Endothelial cell of umbilical vein (primary cell): ENCODE measurements at regions not wholly inside any gene's neighbourhood (a gene's known extent, or its start where the extent isn't known, plus 50 kb on each side); places are given as distances from the start of the nearest gene placed in this dataset.

ENCODE experiments used
- BruUV-seq: library from RNA; stranded (reverse); fragments of 400-500 nt; replicated peaks from 2 replicates; lab custom pipeline; 2021; lab: Mats Ljungman, UMichigan
- CTCF ChIA-PET: fragments of 300-600, 350-600 bp; sonication (Branson Sonifier 250); formaldehyde crosslinking; loops from one replicate; lab custom pipeline; 2021; ENCODE audit warnings: antibody characterized with exemption, inconsistent platforms; lab: Charles Lee
- POLR2A ChIA-PET: fragments of 300-600, 350-600 bp; sonication (Branson Sonifier 250); formaldehyde crosslinking; loops from one replicate; lab custom pipeline; 2021; ENCODE audit warnings: antibody characterized with exemption, inconsistent platforms; lab: Charles Lee
- DNase-seq: peaks from one replicate; pipeline ENCODE4 v3.0.0-alpha.2; 2011; ENCODE audit warnings: low read depth, low spot score
- FAIRE-seq: peaks from 2 replicates; lab custom pipeline; 2011; peaks lifted over from hg19 to GRCh38; lab: Jason Lieb, UNC
- H2AFZ ChIP-seq: 2 replicates; pipeline ENCODE4 v1.6.0; 2012; ENCODE audit warnings: low read depth, low read length, control low read depth, inconsistent platforms
- H3K27ac ChIP-seq: 2 replicates; pipeline ENCODE4 v1.5.1; 2011; ENCODE audit warnings: low read depth, mild to moderate bottlenecking, control low read depth, low read length, moderate library complexity; ENCODE audit not compliant: insufficient read depth
- H3K27me3 ChIP-seq, 2 experiments: 2 replicates each; pipeline versions ENCODE4 v1.6.0 to v1.6.1; 2011; ENCODE audit warnings: low read length in 2 of 2, mixed read lengths in 1 of 2; ENCODE audit not compliant: control insufficient read depth in 2 of 2, insufficient read depth in 2 of 2
- H3K36me3 ChIP-seq, 2 experiments: 2 replicates in 1 of 2; 3 replicates in 1 of 2; pipeline ENCODE4 v1.5.1; 2011; ENCODE audit warnings: low read length in 2 of 2, mild to moderate bottlenecking in 1 of 2, moderate library complexity in 1 of 2; ENCODE audit not compliant: control insufficient read depth in 2 of 2, insufficient read depth in 2 of 2; ENCODE audit errors: extremely low read depth in 1 of 2
- H3K4me1 ChIP-seq: 3 replicates; pipeline ENCODE4 v1.5.1; 2011; ENCODE audit warnings: mild to moderate bottlenecking, low read length; ENCODE audit not compliant: control insufficient read depth, insufficient read depth; ENCODE audit errors: extremely low read depth
- H3K4me2 ChIP-seq: 2 replicates; pipeline ENCODE4 v1.6.1; 2011; ENCODE audit warnings: low read length, control low read depth, mixed read lengths; ENCODE audit not compliant: insufficient read depth
- H3K4me3 ChIP-seq, 3 experiments: fragments of 200-600 bp in 1 of 3; sonication (generic), shearing (Covaris generic) in 1 of 3; replicated peaks in 1 of 3; 2 replicates each; pipeline ENCODE4 v1.5.1; 2011 to 2016; ENCODE audit warnings: control low read depth in 3 of 3, low read length in 3 of 3, mild to moderate bottlenecking in 2 of 3, inconsistent platforms in 1 of 3, low read depth in 1 of 3, moderate library complexity in 1 of 3; ENCODE audit not compliant: insufficient read depth in 1 of 3
- H3K79me2 ChIP-seq: 2 replicates; pipeline ENCODE4 v1.6.0; 2012; ENCODE audit warnings: low read length, inconsistent platforms; ENCODE audit not compliant: control insufficient read depth, insufficient read depth
- H3K9ac ChIP-seq: replicated peaks from 2 replicates; pipeline ENCODE3; 2011; ENCODE audit warnings: low read length, control low read depth; ENCODE audit not compliant: insufficient read depth; ENCODE audit errors: extremely low read depth
- H3K9me1 ChIP-seq: replicated peaks from 3 replicates; pipeline ENCODE4 v1.6.0; 2011; ENCODE audit warnings: mild to moderate bottlenecking, low read length; ENCODE audit not compliant: control insufficient read depth, insufficient read depth; ENCODE audit errors: extremely low read depth
- H3K9me3 ChIP-seq: replicated peaks from 2 replicates; pipeline ENCODE4 v1.5.1; 2012; ENCODE audit warnings: low read length, inconsistent platforms; ENCODE audit not compliant: control insufficient read depth, insufficient read depth
- H4K20me1 ChIP-seq: replicated peaks from 2 replicates; pipeline ENCODE3; 2011; ENCODE audit warnings: mild to moderate bottlenecking, low read length; ENCODE audit not compliant: control insufficient read depth, insufficient read depth; ENCODE audit errors: extremely low read depth
- CTCF ChIP-seq, 2 donors: IDR thresholded peaks; 1 replicate in 1 of 2; 2 replicates in 1 of 2; pipeline ENCODE4 v1.5.1; 2011; ENCODE audit warnings: low read length in 2 of 2, mild to moderate bottlenecking in 2 of 2, moderate library complexity in 2 of 2, control low read depth in 1 of 2, inconsistent platforms in 1 of 2, low read depth in 1 of 2; ENCODE audit not compliant: insufficient read depth in 1 of 2; ENCODE audit errors: extremely low read depth in 1 of 2
- EZH2 ChIP-seq: IDR thresholded peaks from 2 replicates; pipeline ENCODE4 v1.6.1; 2012; ENCODE audit warnings: borderline replicate concordance, low read depth, mild to moderate bottlenecking, moderate library complexity, low read length, inconsistent platforms; ENCODE audit not compliant: severe bottlenecking
- FOS ChIP-seq: IDR thresholded peaks from 2 replicates; pipeline ENCODE4 v1.6.1; 2011; ENCODE audit warnings: mild to moderate bottlenecking, low read length, moderate library complexity, borderline replicate concordance; ENCODE audit not compliant: insufficient read depth
- GATA2 ChIP-seq: IDR thresholded peaks from 2 replicates; pipeline ENCODE4 v1.7.0; 2011; ENCODE audit warnings: low read depth, mild to moderate bottlenecking, moderate library complexity, mixed read lengths, low read length; ENCODE audit not compliant: insufficient read length, insufficient read depth
- JUN ChIP-seq: IDR thresholded peaks from 2 replicates; pipeline ENCODE4 v1.6.1; 2011; ENCODE audit warnings: borderline replicate concordance, low read depth; ENCODE audit not compliant: insufficient read length, insufficient read depth
- MAX ChIP-seq: IDR thresholded peaks from 2 replicates; pipeline ENCODE4 v1.6.1; 2011; ENCODE audit not compliant: insufficient read depth, insufficient read length
- MYC ChIP-seq: IDR thresholded peaks from one replicate; pipeline ENCODE4 v1.6.1; 2011; ENCODE audit warnings: mild to moderate bottlenecking, low read depth, low read length
- POLR2A ChIP-seq: IDR thresholded peaks from 2 replicates; pipeline ENCODE4 v1.6.1; 2012; ENCODE audit warnings: low read depth, mild to moderate bottlenecking, control low read depth, low read length
- POLR2AphosphoS5 ChIP-seq: IDR thresholded peaks from 2 replicates; pipeline ENCODE4 v1.6.1; 2012; ENCODE audit warnings: low read depth, mild to moderate bottlenecking, control low read depth, low read length, moderate library complexity; ENCODE audit not compliant: insufficient read depth
- dilution Hi-C: fragments of 300-500 bp; cut with MboI; formaldehyde crosslinking; loops from one replicate; pipeline ENCODE4 v1.15.0; 2019; ENCODE audit warnings: low sequenced_read_pairs; ENCODE audit not compliant: extremely low pct_ligation_motif_present
- intact Hi-C: fragments of 100-400 bp; cut with micrococcal nuclease; formaldehyde crosslinking; loops from one replicate; pipeline ENCODE4 v1.10.0; 2022

- dilution Hi-C loops (no loop called here), intact Hi-C loops (no loop called here)
- Histone ChIP-seq H3K9ac (no peak overlapping the region), H3K9me1 (no peaks in the 10 kb centered on the region), H3K4me2 (no peak overlapping the region), H3K27me3 (peaks cover 0 to 3% of the 10 kb centered on the region in 2 experiments), H3K36me3 (no peaks in the 10 kb centered on the region), H4K20me1 (no peaks in the 10 kb centered on the region), H3K4me1 (no peaks in the 10 kb centered on the region), H3K79me2 (no peaks in the 10 kb centered on the region), H3K27ac (no peak overlapping the region), H3K4me3 (no peak overlapping the region), H2AFZ (no peak overlapping the region), H3K9me3 (no peaks in the 10 kb centered on the region)
- TF ChIP-seq MYC = no peak
- TF ChIP-seq EZH2 = no peak
- TF ChIP-seq GATA2 = no peak
- TF ChIP-seq POLR2AphosphoS5 = no peak
- TF ChIP-seq JUN = no peak
- TF ChIP-seq CTCF (IDR thresholded peaks at IDR 0.05; ENCODE audit: extremely low read depth in 1 of 2, insufficient read depth in 1 of 2, low read depth in 1 of 2, low read length in 2 of 2) = no peak
- BruUV-seq = no TSS peak
- ChIA-PET CTCF (no interaction called here), POLR2A (no interaction called here)
- FAIRE-seq (no peak), DNase-seq (no peak)
Observed at GRCh38 chr15:58321034-58321433, 110.8 kb upstream of the LIPC start.

DNA sequence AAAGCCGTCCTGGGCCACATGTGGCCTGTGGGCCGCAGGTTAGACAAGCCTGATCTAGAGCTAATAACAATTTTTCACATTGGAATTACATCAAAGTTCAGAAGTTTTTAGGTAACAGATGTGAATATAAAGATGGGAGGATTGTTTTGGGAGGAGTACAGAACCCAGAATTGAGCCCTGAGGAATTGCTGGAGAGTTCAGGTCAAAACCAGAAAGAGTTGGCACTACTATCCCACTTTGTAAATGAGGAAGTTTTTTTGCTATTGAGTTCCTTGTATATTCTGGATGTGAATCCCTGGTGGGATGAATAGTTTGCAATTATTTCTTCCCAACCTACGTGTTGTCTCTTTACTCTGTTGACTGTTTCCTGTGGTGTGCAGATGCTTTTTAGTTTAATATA is 109.5 kb upstream of the LIPC start:
- H3K4me1 ChIP-seq = no peaks in the 10 kb centered on the region
- H2AFZ ChIP-seq = no peak overlapping the region
- no peaks in the 10 kb centered on the region for H3K79me2 ChIP-seq
- H3K9me3 ChIP-seq = no peaks in the 10 kb centered on the region
- TF ChIP-seq GATA2 (no peak), FOS (no peak), MYC (no peak), POLR2AphosphoS5 (no peak), CTCF (IDR thresholded peaks at IDR 0.05; ENCODE audit: extremely low read depth in 1 of 2, insufficient read depth in 1 of 2, low read depth in 1 of 2, low read length in 2 of 2) (no peak), JUN (no peak), EZH2 (no peak), MAX (no peak), POLR2A (no peak)
- no peak overlapping the region for H3K9ac ChIP-seq
- dilution Hi-C loops = no loop called here
- no peaks in the 10 kb centered on the region for H3K9me1 ChIP-seq
- FAIRE-seq = no peak
- no peak for DNase-seq
- H3K4me3 ChIP-seq = no peak overlapping the region
- H3K36me3 ChIP-seq = no peaks in the 10 kb centered on the region
- no TSS peak for BruUV-seq
- intact Hi-C loops = no loop called here
- H3K27me3 ChIP-seq = peaks cover 0 to 3% of the 10 kb centered on the region in 2 experiments
- H4K20me1 ChIP-seq = no peaks in the 10 kb centered on the region
- no peak overlapping the region for H3K4me2 ChIP-seq
- ChIA-PET POLR2A (no interaction called here), CTCF (no interaction called here)
- H3K27ac ChIP-seq = no peak overlapping the region
